DND-41 (cell line): ENCODE measurements at regions not wholly inside any gene's neighbourhood (a gene's known extent, or its start where the extent isn't known, plus 50 kb on each side); places are given as distances from the start of the nearest gene placed in this dataset.

Experiments used
- ATAC-seq: fragments of 200-7000 bp; cut with Tn5 transposase; 3 replicates; pipeline ENCODE4 v1.9.1; 2021; ENCODE audit warnings: low read depth; ENCODE audit not compliant: insufficient read depth
- DNase-seq: peaks from one replicate; pipeline ENCODE4 v3.0.0-alpha.2; 2020
- H2AFZ ChIP-seq: 2 replicates; pipeline ENCODE4 v1.6.0; 2012; ENCODE audit warnings: low read depth, low read length
- H3K27ac ChIP-seq: 2 replicates; pipeline ENCODE4 v1.5.1; 2012; ENCODE audit warnings: low read length, inconsistent platforms
- H3K27me3 ChIP-seq: fragments of 200-600 bp; sonication (generic); 2 replicates; pipeline ENCODE4 v1.6.0; 2012; ENCODE audit warnings: low read length, mild to moderate bottlenecking, inconsistent platforms; ENCODE audit not compliant: insufficient read depth, poor library complexity
- H3K36me3 ChIP-seq: 2 replicates; pipeline ENCODE4 v1.5.1; 2012; ENCODE audit warnings: low read length, inconsistent platforms; ENCODE audit not compliant: insufficient read depth
- H3K4me1 ChIP-seq: 2 replicates; pipeline ENCODE4 v1.5.1; 2012; ENCODE audit warnings: mild to moderate bottlenecking, low read length; ENCODE audit not compliant: insufficient read depth
- H3K4me2 ChIP-seq: 2 replicates; pipeline ENCODE4 v1.6.0; 2012; ENCODE audit warnings: mild to moderate bottlenecking, moderate library complexity, low read length, inconsistent platforms; ENCODE audit not compliant: insufficient read depth
- H3K4me3 ChIP-seq, 2 experiments: fragments of 200-600 bp in 1 of 2; shearing (Covaris generic) in 1 of 2; 2 replicates each; pipeline ENCODE4 v1.5.1; 2012 to 2016; ENCODE audit warnings: inconsistent platforms in 2 of 2, low read length in 2 of 2, mild to moderate bottlenecking in 2 of 2, low read depth in 1 of 2, moderate library complexity in 1 of 2
- H3K79me2 ChIP-seq: 2 replicates; pipeline ENCODE4 v1.6.0; 2012; ENCODE audit warnings: low read length, inconsistent platforms; ENCODE audit not compliant: insufficient read depth
- H3K9ac ChIP-seq: 2 replicates; pipeline ENCODE4 v1.6.0; 2012; ENCODE audit warnings: low read depth, mild to moderate bottlenecking, inconsistent platforms, low read length, moderate library complexity
- H3K9me3 ChIP-seq: 2 replicates; pipeline ENCODE4 v1.5.1; 2012; ENCODE audit warnings: low read length, moderate library complexity, mild to moderate bottlenecking, inconsistent platforms; ENCODE audit not compliant: insufficient read depth, severe bottlenecking
- H4K20me1 ChIP-seq: 2 replicates; pipeline ENCODE4 v1.6.0; 2012; ENCODE audit warnings: low read length; ENCODE audit not compliant: insufficient read depth
- EZH2 ChIP-seq: IDR thresholded peaks from 3 replicates; pipeline ENCODE4 v1.6.1; 2012; ENCODE audit warnings: borderline replicate concordance, low read depth, mild to moderate bottlenecking, moderate library complexity, low read length, inconsistent platforms; ENCODE audit not compliant: severe bottlenecking
- TF ChIP-seq, protein P1 (sequence below): IDR thresholded peaks from 2 replicates; pipeline ENCODE4 v1.5.1; 2012; ENCODE audit warnings: borderline replicate concordance, low read length, moderate library complexity, mild to moderate bottlenecking; ENCODE audit not compliant: poor library complexity, severe bottlenecking; ENCODE audit errors: extremely low read depth

DNA sequence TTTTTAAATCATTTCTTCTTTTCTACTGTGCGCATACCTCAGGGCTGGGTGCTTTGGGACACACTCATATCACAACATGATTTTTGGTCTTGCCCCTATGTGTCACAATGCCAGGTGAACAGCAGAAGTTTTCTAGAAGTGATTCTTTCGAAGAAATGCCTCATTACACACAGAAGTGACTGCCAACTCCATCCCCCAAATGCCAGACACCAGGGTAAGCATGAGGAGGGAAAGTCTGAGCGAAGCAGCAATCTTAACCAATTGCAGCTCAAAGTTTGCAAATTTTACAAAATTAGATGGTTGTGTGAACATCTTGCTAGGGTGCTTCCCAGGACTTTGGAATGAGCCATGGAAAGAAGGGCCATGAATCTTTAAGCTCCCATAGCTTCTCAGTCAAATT is 87.3 kb upstream of the PLEKHA5 start:
- no peak overlapping the region for H3K9ac ChIP-seq
- no peak overlapping the region for H2AFZ ChIP-seq
- no peaks in the 10 kb centered on the region for H3K4me1 ChIP-seq
- no peak overlapping the region for H3K27ac ChIP-seq
- H3K9me3 ChIP-seq, result no peaks in the 10 kb centered on the region
- H3K4me2 ChIP-seq, result no peak overlapping the region
- no peak overlapping the region for H3K4me3 ChIP-seq
- ATAC-seq (no peak), DNase-seq (no peak)
- H3K27me3 ChIP-seq, result peaks cover 7% of the 10 kb centered on the region
- H3K79me2 ChIP-seq, result no peaks in the 10 kb centered on the region
- H4K20me1 ChIP-seq, result no peaks in the 10 kb centered on the region
- no peaks in the 10 kb centered on the region for H3K36me3 ChIP-seq
- no peak for TF ChIP-seq EZH2
- TF ChIP-seq, protein P1, sequence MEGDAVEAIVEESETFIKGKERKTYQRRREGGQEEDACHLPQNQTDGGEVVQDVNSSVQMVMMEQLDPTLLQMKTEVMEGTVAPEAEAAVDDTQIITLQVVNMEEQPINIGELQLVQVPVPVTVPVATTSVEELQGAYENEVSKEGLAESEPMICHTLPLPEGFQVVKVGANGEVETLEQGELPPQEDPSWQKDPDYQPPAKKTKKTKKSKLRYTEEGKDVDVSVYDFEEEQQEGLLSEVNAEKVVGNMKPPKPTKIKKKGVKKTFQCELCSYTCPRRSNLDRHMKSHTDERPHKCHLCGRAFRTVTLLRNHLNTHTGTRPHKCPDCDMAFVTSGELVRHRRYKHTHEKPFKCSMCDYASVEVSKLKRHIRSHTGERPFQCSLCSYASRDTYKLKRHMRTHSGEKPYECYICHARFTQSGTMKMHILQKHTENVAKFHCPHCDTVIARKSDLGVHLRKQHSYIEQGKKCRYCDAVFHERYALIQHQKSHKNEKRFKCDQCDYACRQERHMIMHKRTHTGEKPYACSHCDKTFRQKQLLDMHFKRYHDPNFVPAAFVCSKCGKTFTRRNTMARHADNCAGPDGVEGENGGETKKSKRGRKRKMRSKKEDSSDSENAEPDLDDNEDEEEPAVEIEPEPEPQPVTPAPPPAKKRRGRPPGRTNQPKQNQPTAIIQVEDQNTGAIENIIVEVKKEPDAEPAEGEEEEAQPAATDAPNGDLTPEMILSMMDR, result no peak

DNA sequence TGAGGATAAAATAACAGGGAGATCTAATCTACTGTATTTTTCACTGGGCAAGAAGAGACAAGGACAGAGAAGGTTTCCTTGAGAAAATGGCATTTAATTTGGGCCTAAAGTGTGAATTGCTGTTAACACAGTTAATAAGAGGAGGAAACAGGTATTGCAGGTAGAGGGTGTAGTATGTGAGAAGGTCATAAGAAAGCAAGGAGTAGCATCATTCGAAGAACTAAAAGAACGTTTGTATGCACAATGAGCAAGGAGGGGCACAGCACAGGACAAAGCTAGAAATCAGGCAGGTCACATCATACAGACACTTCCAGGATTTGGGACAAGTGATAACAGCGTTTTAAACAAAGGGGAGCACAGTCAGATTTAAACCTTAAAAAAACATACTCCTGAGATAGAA is 85.1 kb upstream of the PLEKHA5 start:
- no peak overlapping the region for H3K9ac ChIP-seq
- H3K4me1 ChIP-seq, result no peaks in the 10 kb centered on the region
- DNase-seq, result no peak
- H3K27me3 ChIP-seq, result no peaks in the 10 kb centered on the region
- no peaks in the 10 kb centered on the region for H3K36me3 ChIP-seq
- H4K20me1 ChIP-seq, result no peaks in the 10 kb centered on the region
- H3K4me2 ChIP-seq, result no peak overlapping the region
- H3K4me3 ChIP-seq, result no peak overlapping the region
- H3K79me2 ChIP-seq, result no peaks in the 10 kb centered on the region
- no peak overlapping the region for H2AFZ ChIP-seq
- H3K27ac ChIP-seq, result no peak overlapping the region
- TF ChIP-seq EZH2, result no peak
- TF ChIP-seq, protein P1, result no peak
- H3K9me3 ChIP-seq, result no peaks in the 10 kb centered on the region
- no peak for ATAC-seq

DNA sequence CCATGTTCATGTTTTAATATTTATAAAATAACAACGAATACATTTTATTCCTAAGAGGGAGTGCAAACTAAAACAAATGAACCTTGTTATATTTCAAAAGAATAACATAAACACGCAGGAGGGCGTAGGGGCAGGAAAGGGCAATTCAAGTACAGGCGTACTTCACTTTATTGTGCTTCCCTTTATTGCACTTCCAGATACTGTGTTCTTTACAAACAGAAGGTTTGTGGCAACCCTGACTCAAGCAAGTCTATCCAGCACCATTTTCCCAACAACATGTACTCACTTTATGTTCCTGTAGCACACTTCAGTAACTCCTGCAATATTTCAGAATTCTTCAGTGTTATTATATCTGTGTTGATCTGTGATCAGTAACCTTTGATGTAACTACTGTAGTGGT is 84.6 kb upstream of the PLEKHA5 start:
- Histone ChIP-seq H3K27ac (no peak overlapping the region), H3K79me2 (no peaks in the 10 kb centered on the region), H3K36me3 (no peaks in the 10 kb centered on the region), H3K4me1 (no peaks in the 10 kb centered on the region), H3K9me3 (no peaks in the 10 kb centered on the region), H2AFZ (no peak overlapping the region), H3K27me3 (no peaks in the 10 kb centered on the region), H3K4me3 (no peak overlapping the region), H3K9ac (no peak overlapping the region), H4K20me1 (no peaks in the 10 kb centered on the region), H3K4me2 (no peak overlapping the region)
- no peak for ATAC-seq
- no peak for DNase-seq
- no peak for TF ChIP-seq EZH2
- TF ChIP-seq, protein P1, result no peak

DNA sequence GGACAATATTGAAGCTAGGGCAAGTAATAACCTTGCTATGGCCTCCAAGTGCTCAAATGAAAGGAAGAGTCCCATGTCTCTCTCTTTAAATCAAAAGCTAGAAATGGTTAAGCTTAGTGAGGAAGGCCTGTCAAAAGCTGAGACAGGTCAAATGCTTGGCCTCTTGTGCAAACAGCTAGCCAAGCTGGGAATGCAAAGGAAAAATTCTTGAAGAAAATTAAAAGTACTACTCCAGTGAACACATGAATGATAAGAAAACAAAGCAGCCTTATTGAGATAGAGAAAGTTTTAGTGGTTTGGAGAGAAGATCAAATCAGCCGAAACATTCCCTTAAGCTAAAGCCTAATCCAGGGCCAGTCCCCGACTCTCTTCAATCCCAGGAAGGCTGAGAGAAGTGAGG is 84.1 kb upstream of the PLEKHA5 start:
- H3K27me3 ChIP-seq, result no peaks in the 10 kb centered on the region
- no peak overlapping the region for H3K4me2 ChIP-seq
- no peak overlapping the region for H3K9ac ChIP-seq
- no peak overlapping the region for H3K27ac ChIP-seq
- H3K9me3 ChIP-seq, result no peaks in the 10 kb centered on the region
- H4K20me1 ChIP-seq, result no peaks in the 10 kb centered on the region
- no peaks in the 10 kb centered on the region for H3K4me1 ChIP-seq
- TF ChIP-seq EZH2, result no peak
- TF ChIP-seq, protein P1, result no peak
- H3K4me3 ChIP-seq, result no peak overlapping the region
- no peak overlapping the region for H2AFZ ChIP-seq
- no peaks in the 10 kb centered on the region for H3K36me3 ChIP-seq
- DNase-seq (no peak), ATAC-seq (no peak)
- no peaks in the 10 kb centered on the region for H3K79me2 ChIP-seq
